Memory B cell (primary cell): ENCODE measurements at regions not wholly inside any gene's neighbourhood (a gene's known extent, or its start where the extent isn't known, plus 50 kb on each side); places are given as distances from the start of the nearest gene placed in this dataset.

Experiments
- ATAC-seq: fragments of 150-1000 bp; cut with Tn5 transposase; 2 replicates; pipeline ENCODE4 v1.10.0; 2021; ENCODE audit warnings: low read depth, mild to moderate bottlenecking, moderate library complexity
- DNase-seq, 2 donors: peaks; one replicate each; pipeline ENCODE4 v3.0.0; 2022; ENCODE audit warnings: low spot score in 2 of 2
- H3K27ac Mint-ChIP-seq: one replicate; pipeline ENCODE4 v1.8.0; 2022; ENCODE audit warnings: mild to moderate bottlenecking, moderate library complexity, mixed read lengths
- H3K27me3 Mint-ChIP-seq: one replicate; pipeline ENCODE4 v1.8.0; 2022; ENCODE audit warnings: mixed read lengths
- H3K36me3 Mint-ChIP-seq: one replicate; pipeline ENCODE4 v1.8.0; 2022; ENCODE audit warnings: mild to moderate bottlenecking, mixed read lengths
- H3K4me1 Mint-ChIP-seq: one replicate; pipeline ENCODE4 v1.8.0; 2022; ENCODE audit warnings: mixed read lengths
- H3K4me3 Mint-ChIP-seq: one replicate; pipeline ENCODE4 v1.8.0; 2022; ENCODE audit warnings: mild to moderate bottlenecking, moderate library complexity, mixed read lengths
- H3K9me3 Mint-ChIP-seq: one replicate; pipeline ENCODE4 v1.8.0; 2022; ENCODE audit warnings: mixed read lengths

GRCh38 chr2:128984855-128985254 lies 666.2 kb upstream of the HS6ST1 start:
- H3K36me3 Mint-ChIP-seq: no peaks in the 10 kb centered on the region

GRCh38 chr2:128986026-128986715 lies 667.5 kb upstream of the HS6ST1 start:
- Mint-ChIP-seq H3K36me3 (no peaks in the 10 kb centered on the region), H3K27me3 (peaks cover 3% of the 10 kb centered on the region), H3K27ac (no peak overlapping the region), H3K9me3 (no peaks in the 10 kb centered on the region), H3K4me1 (no peaks in the 10 kb centered on the region), H3K4me3 (no peak overlapping the region)
- DNase-seq: no peak
- no peak for ATAC-seq

More at GRCh38 chr2:128984855-128985254, 666.2 kb upstream of the HS6ST1 start:
- ATAC-seq (no peak), DNase-seq (no peak)
- Mint-ChIP-seq H3K27me3 (peaks cover 3% of the 10 kb centered on the region), H3K4me3 (no peak overlapping the region), H3K27ac (no peak overlapping the region), H3K4me1 (no peaks in the 10 kb centered on the region), H3K9me3 (no peaks in the 10 kb centered on the region)

- Mint-ChIP-seq H3K4me1 (no peaks in the 10 kb centered on the region), H3K27me3 (peaks cover 3% of the 10 kb centered on the region), H3K36me3 (no peaks in the 10 kb centered on the region), H3K4me3 (no peak overlapping the region), H3K27ac (no peak overlapping the region), H3K9me3 (no peaks in the 10 kb centered on the region)
- no peak for ATAC-seq
- no peak for DNase-seq
Observed at GRCh38 chr2:128986867-128987268, 668.2 kb upstream of the HS6ST1 start.

GRCh38 chr2:128988326-128988725 lies 669.7 kb upstream of the HS6ST1 start:
- no peaks in the 10 kb centered on the region for H3K4me1 Mint-ChIP-seq

GRCh38 chr2:128988967-128989366 lies 670.3 kb upstream of the HS6ST1 start:
- H3K36me3 Mint-ChIP-seq: no peaks in the 10 kb centered on the region
- DNase-seq: no peak
- H3K27ac Mint-ChIP-seq: no peak overlapping the region
- no peak overlapping the region for H3K4me3 Mint-ChIP-seq
- peaks cover 3% of the 10 kb centered on the region for H3K27me3 Mint-ChIP-seq
- ATAC-seq: no peak
- H3K9me3 Mint-ChIP-seq: no peaks in the 10 kb centered on the region
- no peaks in the 10 kb centered on the region for H3K4me1 Mint-ChIP-seq

More at GRCh38 chr2:128988326-128988725, 669.7 kb upstream of the HS6ST1 start:
- Mint-ChIP-seq H3K27ac (no peak overlapping the region), H3K4me3 (no peak overlapping the region), H3K27me3 (peaks cover 3% of the 10 kb centered on the region), H3K36me3 (no peaks in the 10 kb centered on the region), H3K9me3 (no peaks in the 10 kb centered on the region)
- ATAC-seq: no peak
- no peak for DNase-seq

GRCh38 chr2:128995086-128995485 lies 676.4 kb upstream of the HS6ST1 start:
- H3K9me3 Mint-ChIP-seq: no peaks in the 10 kb centered on the region
- ATAC-seq (no peak), DNase-seq (no peak)
- H3K4me1 Mint-ChIP-seq: no peaks in the 10 kb centered on the region
- no peak overlapping the region for H3K27ac Mint-ChIP-seq
- H3K36me3 Mint-ChIP-seq: no peaks in the 10 kb centered on the region
- H3K27me3 Mint-ChIP-seq: no peaks in the 10 kb centered on the region
- no peak overlapping the region for H3K4me3 Mint-ChIP-seq

GRCh38 chr2:128996078-128996477 lies 677.4 kb upstream of the HS6ST1 start:
- Mint-ChIP-seq H3K27me3 (no peaks in the 10 kb centered on the region), H3K4me1 (no peaks in the 10 kb centered on the region), H3K4me3 (no peak overlapping the region), H3K36me3 (no peaks in the 10 kb centered on the region), H3K9me3 (no peaks in the 10 kb centered on the region), H3K27ac (no peak overlapping the region)
- no peak for ATAC-seq
- no peak for DNase-seq

- Mint-ChIP-seq H3K27ac (no peak overlapping the region), H3K4me1 (no peaks in the 10 kb centered on the region)
- no peak for DNase-seq
Observed at GRCh38 chr2:128997166-128997866, 678.6 kb upstream of the HS6ST1 start.

GRCh38 chr2:129001926-129002325 lies 683.3 kb upstream of the HS6ST1 start:
- ATAC-seq: no peak
- H3K36me3 Mint-ChIP-seq: no peaks in the 10 kb centered on the region
- no peaks in the 10 kb centered on the region for H3K4me1 Mint-ChIP-seq
- no peak overlapping the region for H3K27ac Mint-ChIP-seq
- H3K27me3 Mint-ChIP-seq: no peaks in the 10 kb centered on the region
- DNase-seq: no peak
- H3K9me3 Mint-ChIP-seq: no peaks in the 10 kb centered on the region
- H3K4me3 Mint-ChIP-seq: no peak overlapping the region

More at GRCh38 chr2:128997166-128997866, 678.6 kb upstream of the HS6ST1 start:
- Mint-ChIP-seq H3K9me3 (no peaks in the 10 kb centered on the region), H3K27me3 (no peaks in the 10 kb centered on the region), H3K4me3 (no peak overlapping the region), H3K36me3 (no peaks in the 10 kb centered on the region)
- ATAC-seq: no peak

- no peaks in the 10 kb centered on the region for H3K9me3 Mint-ChIP-seq
- no peaks in the 10 kb centered on the region for H3K27me3 Mint-ChIP-seq
- no peak for ATAC-seq
- no peaks in the 10 kb centered on the region for H3K36me3 Mint-ChIP-seq
- no peak overlapping the region for H3K4me3 Mint-ChIP-seq
- DNase-seq: no peak
- no peak overlapping the region for H3K27ac Mint-ChIP-seq
- no peaks in the 10 kb centered on the region for H3K4me1 Mint-ChIP-seq
Observed at GRCh38 chr2:129002751-129003150, 684.1 kb upstream of the HS6ST1 start.

GRCh38 chr2:129004485-129004884 lies 685.8 kb upstream of the HS6ST1 start:
- DNase-seq (no peak), ATAC-seq (no peak)
- Mint-ChIP-seq H3K36me3 (no peaks in the 10 kb centered on the region), H3K27me3 (peaks cover 3% of the 10 kb centered on the region), H3K4me1 (no peaks in the 10 kb centered on the region), H3K9me3 (no peaks in the 10 kb centered on the region), H3K4me3 (no peak overlapping the region), H3K27ac (no peak overlapping the region)

- Mint-ChIP-seq H3K9me3 (no peaks in the 10 kb centered on the region), H3K27ac (no peak overlapping the region), H3K27me3 (peaks cover 3% of the 10 kb centered on the region), H3K4me3 (no peak overlapping the region), H3K36me3 (no peaks in the 10 kb centered on the region), H3K4me1 (no peaks in the 10 kb centered on the region)
- ATAC-seq (no peak), DNase-seq (no peak)
Observed at GRCh38 chr2:129004940-129005490, 686.3 kb upstream of the HS6ST1 start.

- H3K4me1 Mint-ChIP-seq: no peaks in the 10 kb centered on the region
- no peaks in the 10 kb centered on the region for H3K9me3 Mint-ChIP-seq
- ATAC-seq (no peak), DNase-seq (no peak)
- H3K36me3 Mint-ChIP-seq: no peaks in the 10 kb centered on the region
- H3K27me3 Mint-ChIP-seq: peaks cover 5% of the 10 kb centered on the region
- H3K4me3 Mint-ChIP-seq: no peak overlapping the region
- H3K27ac Mint-ChIP-seq: no peak overlapping the region
Observed at GRCh38 chr2:129006135-129006886, 687.6 kb upstream of the HS6ST1 start.

GRCh38 chr2:129006901-129007300 lies 688.2 kb upstream of the HS6ST1 start:
- ATAC-seq: no peak
- Mint-ChIP-seq H3K4me1 (no peaks in the 10 kb centered on the region), H3K9me3 (no peaks in the 10 kb centered on the region)

More at GRCh38 chr2:129006901-129007300, 688.2 kb upstream of the HS6ST1 start:
- no peak for DNase-seq
- H3K27me3 Mint-ChIP-seq: peaks cover 5% of the 10 kb centered on the region
- no peak overlapping the region for H3K27ac Mint-ChIP-seq
- no peak overlapping the region for H3K4me3 Mint-ChIP-seq
- H3K36me3 Mint-ChIP-seq: no peaks in the 10 kb centered on the region
